Thymus (tissue), 11 donors: ENCODE measurements at regions not wholly inside any gene's neighbourhood (a gene's known extent, or its start where the extent isn't known, plus 50 kb on each side); places are given as distances from the start of the nearest gene placed in this dataset.
"Not testable (repeated sequence)": the region's sequence is repeated elsewhere in the genome, so short reads cannot be mapped to it uniquely, and the experiment has no call there.

Source experiments
- DNase-seq, 9 donors: peaks; one replicate each; pipeline ENCODE4 v3.0.0-alpha.2; 2013; ENCODE audit warnings: low spot score in 9 of 9, low read depth in 6 of 9, missing footprints in 1 of 9
- H3K27ac ChIP-seq, 2 donors: one replicate each; pipeline ENCODE4 v1.5.1; 2013; ENCODE audit warnings: control low read depth in 1 of 2, low read depth in 1 of 2, low read length in 1 of 2, mild to moderate bottlenecking in 1 of 2, moderate library complexity in 1 of 2
- H3K27me3 ChIP-seq, 2 donors: one replicate each; pipeline ENCODE4 v1.5.1; 2013; ENCODE audit warnings: low read length in 1 of 2; ENCODE audit not compliant: control insufficient read depth in 2 of 2, insufficient read depth in 1 of 2
- H3K36me3 ChIP-seq, 2 donors: one replicate each; pipeline ENCODE4 v1.5.1; 2013; ENCODE audit warnings: low read length in 1 of 2, mild to moderate bottlenecking in 1 of 2, moderate library complexity in 1 of 2; ENCODE audit not compliant: control insufficient read depth in 2 of 2, insufficient read depth in 2 of 2
- H3K4me1 ChIP-seq, 2 donors: one replicate each; pipeline ENCODE4 v1.5.1; 2013; ENCODE audit warnings: low read length in 2 of 2; ENCODE audit not compliant: control insufficient read depth in 2 of 2, insufficient read depth in 2 of 2
- H3K4me3 ChIP-seq, 2 donors: one replicate each; pipeline ENCODE4 v1.5.1; 2013; ENCODE audit warnings: low read length in 2 of 2, control low read depth in 1 of 2, mild to moderate bottlenecking in 1 of 2
- H3K9me3 ChIP-seq, 2 donors: one replicate each; pipeline ENCODE4 v1.5.1; 2013; ENCODE audit warnings: low read length in 1 of 2, mild to moderate bottlenecking in 1 of 2; ENCODE audit not compliant: control insufficient read depth in 2 of 2, insufficient read depth in 1 of 2
- WGBS: extraction: QIAGEN DNeasy Blood & Tissue Kit; methylation state at CpG from one replicate; pipeline ENCODE4 v1.1.7; 2013; 5-methylcytosine and 5-hydroxymethylcytosine counted together
- donor health status: healthy.

DNA sequence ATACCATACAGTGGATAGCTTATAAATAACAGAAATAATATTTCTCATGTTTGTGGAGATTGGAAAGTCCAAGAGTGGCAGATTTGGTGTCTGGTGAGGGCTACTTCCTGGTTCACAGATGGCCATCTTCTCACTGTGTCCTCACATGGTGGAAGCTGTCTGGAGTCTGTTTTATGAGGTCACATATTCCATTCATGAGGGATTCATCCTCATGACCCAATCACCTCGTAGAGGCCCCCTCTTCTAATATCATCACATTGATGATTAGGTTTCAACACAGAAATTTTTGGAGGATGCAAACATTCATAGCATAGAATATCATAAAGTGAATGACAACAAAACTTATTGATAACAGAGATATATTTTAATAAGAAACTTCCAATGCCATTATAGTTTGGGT lies 568.0 kb downstream of the STIM2 start:
- Histone ChIP-seq H3K4me1 (no peaks in the 10 kb centered on the region), H3K27ac (no peak overlapping the region), H3K9me3 (no peaks in the 10 kb centered on the region), H3K27me3 (no peaks in the 10 kb centered on the region), H3K36me3 (no peaks in the 10 kb centered on the region), H3K4me3 (no peak overlapping the region)
- WGBS: 55% methylated on average over 1 of the region's 1 CpG
- DNase-seq: no peak

- DNase-seq: no peak
- Histone ChIP-seq H3K36me3 (no peaks in the 10 kb centered on the region), H3K27me3 (no peaks in the 10 kb centered on the region), H3K27ac (no peak overlapping the region), H3K4me3 (no peak overlapping the region), H3K4me1 (no peaks in the 10 kb centered on the region), H3K9me3 (no peaks in the 10 kb centered on the region)
- 90% methylated on average over 5 of the region's 5 CpGs for WGBS
Measured at GRCh38 chr4:27429364-27429871, 568.8 kb downstream of the STIM2 start.

DNA sequence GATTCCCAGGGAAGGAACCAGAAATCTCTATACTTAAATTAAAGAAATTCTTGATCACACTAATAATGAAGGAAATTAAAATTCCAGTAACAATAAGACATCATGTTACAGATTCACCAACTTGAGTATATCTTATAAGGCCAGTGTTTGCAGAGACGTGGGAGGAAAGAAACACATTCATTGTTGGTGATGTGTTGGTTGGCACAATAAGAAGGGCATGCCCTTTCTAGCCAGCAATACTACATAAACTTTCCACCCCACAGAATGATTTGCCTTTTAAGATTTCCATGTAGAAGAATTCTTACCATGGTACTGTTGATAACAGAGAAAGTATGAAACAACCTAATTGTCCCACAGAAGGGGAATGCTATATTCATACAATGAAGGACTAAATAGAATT lies 581.5 kb downstream of the STIM2 start:
- no peaks in the 10 kb centered on the region for H3K4me1 ChIP-seq
- no peaks in the 10 kb centered on the region for H3K27me3 ChIP-seq
- H3K36me3 ChIP-seq: no peaks in the 10 kb centered on the region
- no peak overlapping the region for H3K27ac ChIP-seq
- DNase-seq: no peak
- no peaks in the 10 kb centered on the region for H3K9me3 ChIP-seq
- 91% methylated on average over 1 of the region's 1 CpG for WGBS
- no peak overlapping the region for H3K4me3 ChIP-seq

DNA sequence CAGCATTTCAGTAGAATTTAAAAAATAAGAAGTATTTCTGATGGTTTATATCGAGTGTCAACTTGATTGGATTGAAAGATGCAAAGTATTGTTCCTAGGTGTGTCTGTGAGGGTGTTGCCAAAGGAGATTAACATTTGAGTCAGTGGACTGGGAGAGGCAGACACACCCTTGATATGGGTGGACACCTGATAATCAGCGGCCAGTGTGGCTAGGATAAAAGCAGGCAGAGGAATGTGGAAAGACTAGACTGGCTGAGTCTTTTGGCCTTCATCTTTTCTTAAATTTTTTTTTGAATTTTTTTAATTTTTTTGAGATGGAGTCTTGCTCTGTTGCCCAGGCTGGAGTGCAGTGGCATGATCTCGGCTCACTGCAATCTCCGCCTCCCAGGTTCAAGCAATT lies 582.0 kb downstream of the STIM2 start:
- H3K9me3 ChIP-seq, H3K4me1 ChIP-seq, DNase-seq, H3K4me3 ChIP-seq, H3K27ac ChIP-seq, H3K27me3 ChIP-seq, H3K36me3 ChIP-seq: not testable (repeated sequence)
- WGBS: 93% methylated on average over 4 of the region's 4 CpGs

- Histone ChIP-seq H3K9me3 (no peaks in the 10 kb centered on the region), H3K36me3 (no peaks in the 10 kb centered on the region), H3K4me3 (no peak overlapping the region), H3K27ac (no peak overlapping the region), H3K4me1 (no peaks in the 10 kb centered on the region), H3K27me3 (no peaks in the 10 kb centered on the region)
- no peak for DNase-seq
- 96% methylated on average over 3 of the region's 3 CpGs for WGBS
Measured at GRCh38 chr4:27463816-27464215, 603.2 kb downstream of the STIM2 start.

- no peaks in the 10 kb centered on the region for H3K36me3 ChIP-seq
- no peaks in the 10 kb centered on the region for H3K9me3 ChIP-seq
- DNase-seq: no peak
- no peaks in the 10 kb centered on the region for H3K27me3 ChIP-seq
- no peak overlapping the region for H3K27ac ChIP-seq
- no peaks in the 10 kb centered on the region for H3K4me1 ChIP-seq
- H3K4me3 ChIP-seq: no peak overlapping the region
Measured at GRCh38 chr4:27467351-27467750, 606.7 kb downstream of the STIM2 start.

- no peaks in the 10 kb centered on the region for H3K27me3 ChIP-seq
- H3K9me3 ChIP-seq: no peaks in the 10 kb centered on the region
- H3K36me3 ChIP-seq: no peaks in the 10 kb centered on the region
- 92% methylated on average over 1 of the region's 1 CpG for WGBS
- DNase-seq: no peak
- H3K27ac ChIP-seq: no peak overlapping the region
- H3K4me1 ChIP-seq: no peaks in the 10 kb centered on the region
- no peak overlapping the region for H3K4me3 ChIP-seq
Measured at GRCh38 chr4:27472364-27472763, 611.7 kb downstream of the STIM2 start.

GRCh38 chr4:27474691-27475090 lies 614.0 kb downstream of the STIM2 start:
- Histone ChIP-seq H3K36me3 (no peaks in the 10 kb centered on the region), H3K9me3 (no peaks in the 10 kb centered on the region), H3K4me1 (no peaks in the 10 kb centered on the region), H3K27me3 (no peaks in the 10 kb centered on the region), H3K27ac (no peak overlapping the region), H3K4me3 (no peak overlapping the region)
- DNase-seq: no peak
- 92% methylated on average over 1 of the region's 1 CpG for WGBS

GRCh38 chr4:27484216-27484615 lies 623.6 kb downstream of the STIM2 start:
- no peak overlapping the region for H3K27ac ChIP-seq
- H3K27me3 ChIP-seq: no peaks in the 10 kb centered on the region
- H3K36me3 ChIP-seq: no peaks in the 10 kb centered on the region
- no peaks in the 10 kb centered on the region for H3K4me1 ChIP-seq
- 98% methylated on average over 8 of the region's 8 CpGs for WGBS
- H3K9me3 ChIP-seq: no peaks in the 10 kb centered on the region
- no peak for DNase-seq
- no peak overlapping the region for H3K4me3 ChIP-seq

- no peak for DNase-seq
- Histone ChIP-seq H3K27me3 (no peaks in the 10 kb centered on the region), H3K4me3 (no peak overlapping the region), H3K27ac (no peak overlapping the region), H3K4me1 (no peaks in the 10 kb centered on the region), H3K9me3 (no peaks in the 10 kb centered on the region), H3K36me3 (no peaks in the 10 kb centered on the region)
- 91% methylated on average over 4 of the region's 4 CpGs for WGBS
Measured at GRCh38 chr4:27490315-27490714, 629.7 kb downstream of the STIM2 start.
